NCI-H2107 (cell line): ENCODE measurements at regions not wholly inside any gene's neighbourhood (a gene's known extent, or its start where the extent isn't known, plus 50 kb on each side); places are given as distances from the start of the nearest gene placed in this dataset.

Source experiments
- DNase-seq: peaks from one replicate; lab custom pipeline; 2025; lab: John Stamatoyannopoulos, UW

DNA sequence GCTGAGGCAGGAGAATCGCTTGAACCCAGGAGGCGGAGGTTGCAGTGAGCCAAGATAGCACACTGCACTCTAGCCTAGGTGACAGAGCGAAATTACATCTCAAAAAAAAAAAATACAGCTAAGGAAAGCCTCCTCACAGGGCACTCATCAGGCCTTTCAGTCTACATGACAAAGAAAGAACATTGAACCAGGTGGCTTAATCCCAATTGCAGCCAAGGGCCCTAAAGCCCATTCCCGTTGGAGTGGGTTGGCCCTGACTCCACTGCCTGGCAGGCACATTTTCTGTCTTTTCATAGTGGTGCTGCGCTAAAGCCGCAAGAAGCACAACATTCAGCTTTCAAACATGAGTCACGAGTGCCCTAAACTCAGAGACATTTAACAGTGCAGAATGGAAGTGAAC, 372.5 kb downstream of the RNF144A start:
- DNase-seq = no peak

- DNase-seq = no peak
Observed at GRCh38 chr2:7292154-7292691, 375.0 kb downstream of the RNF144A start.

DNA sequence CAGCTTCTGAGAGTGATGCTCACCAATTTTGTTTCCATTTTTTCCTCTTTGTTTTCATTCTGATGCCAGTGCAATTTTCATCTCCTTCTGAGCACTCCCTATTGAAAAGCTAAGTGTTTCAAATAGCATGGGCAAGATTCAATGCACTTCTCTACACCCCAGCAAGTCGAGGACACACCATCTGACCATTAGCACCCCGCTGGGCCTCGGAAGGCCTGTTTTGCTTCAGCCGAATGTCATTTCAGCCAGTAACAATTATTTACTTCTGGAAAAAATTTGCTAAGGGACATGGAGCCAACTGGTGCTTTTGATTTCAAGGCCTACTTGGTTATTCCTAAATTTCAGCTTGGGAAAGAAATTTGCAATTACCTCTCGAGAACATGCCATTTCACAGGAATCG, 392.4 kb downstream of the RNF144A start:
- no peak for DNase-seq

GRCh38 chr2:7324706-7325105, 407.5 kb downstream of the RNF144A start:
- no peak for DNase-seq

DNA sequence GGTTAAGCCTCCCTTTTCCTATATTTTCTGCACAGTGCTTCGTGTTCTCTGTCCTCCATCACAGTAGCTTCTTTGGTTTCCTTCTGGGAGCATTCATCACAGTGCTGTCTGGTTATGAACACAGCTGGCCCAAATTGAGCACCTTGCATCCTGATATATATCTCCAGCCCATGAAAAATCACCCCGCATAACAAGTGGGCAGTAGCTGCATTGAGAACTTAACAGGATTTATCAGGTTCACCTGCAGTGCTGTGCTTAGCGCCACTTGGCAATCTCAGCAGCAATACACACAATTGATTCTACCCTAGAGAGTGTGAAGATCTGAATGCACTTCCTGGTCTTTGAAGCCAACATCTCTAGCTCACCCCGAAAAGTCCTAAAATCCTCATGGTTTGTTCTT, 408.0 kb downstream of the RNF144A start:
- no peak for DNase-seq

GRCh38 chr2:7329465-7329864, 412.3 kb downstream of the RNF144A start:
- no peak for DNase-seq

GRCh38 chr2:7333189-7333765, 416.1 kb downstream of the RNF144A start:
- DNase-seq = no peak

GRCh38 chr2:7333960-7334493, 416.8 kb downstream of the RNF144A start:
- DNase-seq = no peak

- no peak for DNase-seq
Observed at GRCh38 chr2:7338961-7339360, 421.7 kb downstream of the RNF144A start.

GRCh38 chr2:7346336-7346735, 429.1 kb downstream of the RNF144A start:
- no peak for DNase-seq

DNA sequence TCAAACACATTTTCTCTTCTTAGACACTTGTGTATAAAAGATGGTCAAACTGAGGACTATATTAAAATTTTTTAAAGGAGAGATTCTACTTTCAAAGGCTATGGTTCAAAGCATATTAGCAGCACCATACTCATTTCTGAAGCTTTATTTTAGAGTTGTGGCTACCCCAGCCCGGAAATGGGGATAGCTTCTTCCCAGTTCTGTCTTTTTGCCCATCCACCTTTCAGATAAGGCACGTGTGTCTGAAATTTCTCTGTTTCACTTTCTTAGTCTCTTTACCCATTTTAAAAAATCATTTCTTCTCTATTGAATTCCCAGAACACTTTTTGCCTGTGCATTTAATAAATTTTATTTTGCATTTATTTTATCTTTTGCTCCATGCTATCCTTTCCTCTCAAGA, 431.5 kb downstream of the RNF144A start:
- no peak for DNase-seq

GRCh38 chr2:7352191-7352590, 435.0 kb downstream of the RNF144A start:
- no peak for DNase-seq

DNA sequence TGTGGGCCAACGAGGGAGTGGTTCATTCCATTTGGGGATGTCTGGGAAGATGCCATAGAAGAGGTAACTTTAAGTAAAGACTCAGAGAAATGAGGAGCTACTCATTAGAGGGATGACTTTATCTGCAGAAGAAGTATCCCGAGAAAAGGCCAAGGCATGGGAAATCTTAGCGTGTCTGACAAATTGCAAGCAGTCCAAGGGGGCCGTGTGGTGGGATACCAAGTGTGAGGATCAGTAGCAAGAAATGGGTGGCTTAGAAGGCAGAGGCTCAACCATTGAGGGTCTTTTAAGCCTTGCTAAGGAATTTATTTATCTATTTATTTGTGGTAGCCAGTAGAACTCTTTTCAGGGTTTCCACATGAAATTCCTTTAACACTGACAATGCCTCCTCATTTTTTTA, 436.4 kb downstream of the RNF144A start:
- DNase-seq = no peak

DNA sequence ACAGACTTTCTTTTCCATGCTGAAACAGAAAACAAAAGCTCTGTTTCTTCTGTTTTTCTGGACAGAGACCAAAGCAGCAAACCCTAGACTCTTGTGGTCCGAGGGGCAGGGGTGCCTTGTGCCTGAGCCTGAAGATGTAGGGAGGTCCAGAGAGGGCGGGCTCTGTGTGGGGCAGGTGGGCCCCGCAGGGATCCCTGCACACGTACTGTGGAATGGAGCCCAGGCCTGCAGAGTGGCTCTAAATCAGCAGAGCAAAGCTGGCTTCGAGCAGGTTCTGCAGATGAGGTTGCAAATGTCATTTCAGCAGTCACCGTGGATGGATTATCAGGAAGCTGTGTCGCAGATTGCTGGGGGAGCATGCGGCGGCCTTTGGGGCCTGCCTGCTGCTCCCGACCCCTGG, 438.6 kb downstream of the RNF144A start:
- no peak for DNase-seq

DNA sequence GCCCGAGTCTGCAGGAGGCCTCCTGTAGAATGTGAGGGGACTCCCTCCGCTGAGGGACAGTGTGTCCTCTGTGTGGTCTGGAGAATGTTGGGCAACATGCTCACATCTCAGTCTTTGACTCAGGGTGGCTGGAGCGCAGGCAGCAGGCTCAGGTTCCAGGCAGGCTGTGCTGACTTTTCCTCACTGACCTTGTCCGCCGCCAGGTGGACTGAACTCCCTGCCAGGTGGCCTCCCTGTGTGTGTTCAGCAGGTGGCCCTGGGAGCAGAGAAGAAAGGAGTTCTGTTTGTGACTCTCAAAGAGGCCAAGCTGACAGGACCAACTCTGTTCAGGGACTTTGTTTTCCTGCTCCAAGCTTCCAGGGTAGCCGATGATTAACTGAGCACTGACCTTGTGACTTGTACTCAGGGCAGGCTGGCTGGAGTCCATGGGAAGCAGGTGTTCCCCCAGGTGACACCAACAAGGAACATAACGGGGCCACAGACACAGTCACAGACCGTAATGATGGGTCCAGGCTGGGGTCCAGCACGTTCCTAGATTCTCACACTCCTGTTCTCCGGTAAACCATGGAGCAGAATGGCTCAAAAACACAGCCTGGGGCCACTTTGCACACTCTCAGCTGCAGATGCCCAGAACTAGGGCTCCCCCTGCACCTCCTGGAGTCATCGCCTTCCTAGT, 439.8 kb downstream of the RNF144A start:
- no peak for DNase-seq

DNA sequence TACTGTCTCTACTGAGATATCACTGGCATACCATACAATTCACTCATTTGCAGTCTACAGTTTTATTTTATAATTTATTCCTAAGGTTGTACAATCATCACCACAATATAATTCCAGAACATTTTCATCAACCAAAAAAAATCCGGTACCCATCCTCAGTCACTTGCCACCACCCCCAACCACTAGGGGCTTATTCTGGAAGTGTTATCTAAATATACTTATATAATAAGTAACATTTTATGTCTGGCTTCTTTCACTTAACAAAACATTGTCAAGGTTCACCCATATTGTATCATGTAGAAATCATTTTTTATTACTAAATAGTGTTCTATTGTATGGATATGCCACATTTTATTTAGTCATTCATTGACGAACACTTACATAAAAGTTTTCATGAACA, 440.8 kb downstream of the RNF144A start:
- no peak for DNase-seq

DNA sequence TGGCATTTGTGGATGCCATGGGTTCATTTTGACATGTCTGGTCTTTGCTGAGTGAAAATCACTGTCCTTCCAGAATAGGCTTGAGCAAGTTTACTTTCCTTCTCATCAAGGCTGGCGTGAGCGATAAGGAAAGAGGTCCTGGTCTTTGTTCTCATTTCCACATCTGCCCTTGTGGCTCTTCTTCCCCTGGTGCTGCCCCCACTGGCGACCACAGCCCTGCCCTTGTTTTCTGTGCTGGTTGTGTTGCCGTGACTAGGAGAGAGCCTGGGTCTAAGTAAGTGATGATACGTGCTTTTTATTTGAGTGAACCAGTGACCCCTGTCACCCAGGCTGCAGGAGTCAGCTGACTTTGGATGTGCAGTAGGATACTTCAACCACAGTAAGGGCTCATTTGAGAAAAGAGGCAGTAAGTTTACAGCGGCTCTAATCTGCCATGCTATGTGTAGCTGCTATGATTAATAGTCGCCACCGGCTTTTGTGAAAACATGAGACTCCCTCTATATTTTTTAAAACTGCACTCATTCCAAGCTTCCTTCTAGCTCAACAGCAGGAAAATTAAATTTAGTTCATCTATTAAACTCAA, 441.7 kb downstream of the RNF144A start:
- no peak for DNase-seq

DNA sequence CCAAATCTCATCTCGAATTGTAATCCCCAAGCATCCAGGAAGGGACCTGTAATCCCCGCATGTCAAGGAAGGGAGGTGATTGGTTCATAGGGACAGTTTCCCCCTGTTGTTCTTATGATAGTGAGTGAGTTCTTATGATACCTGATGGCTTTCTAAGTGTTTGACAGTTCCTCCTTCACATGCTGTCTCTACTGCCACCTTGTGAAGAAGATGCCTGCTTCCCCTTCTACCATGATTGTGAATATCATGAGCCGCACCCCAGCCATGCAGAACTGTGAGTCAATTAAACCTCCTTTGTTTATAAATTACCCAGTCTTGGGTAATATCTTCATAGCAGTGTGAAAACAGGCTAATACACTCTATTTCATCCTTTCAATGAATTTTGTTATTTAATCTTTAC, 446.7 kb downstream of the RNF144A start:
- DNase-seq = no peak

- DNase-seq = no peak
Observed at GRCh38 chr2:7368211-7368610, 451.0 kb downstream of the RNF144A start.

DNA sequence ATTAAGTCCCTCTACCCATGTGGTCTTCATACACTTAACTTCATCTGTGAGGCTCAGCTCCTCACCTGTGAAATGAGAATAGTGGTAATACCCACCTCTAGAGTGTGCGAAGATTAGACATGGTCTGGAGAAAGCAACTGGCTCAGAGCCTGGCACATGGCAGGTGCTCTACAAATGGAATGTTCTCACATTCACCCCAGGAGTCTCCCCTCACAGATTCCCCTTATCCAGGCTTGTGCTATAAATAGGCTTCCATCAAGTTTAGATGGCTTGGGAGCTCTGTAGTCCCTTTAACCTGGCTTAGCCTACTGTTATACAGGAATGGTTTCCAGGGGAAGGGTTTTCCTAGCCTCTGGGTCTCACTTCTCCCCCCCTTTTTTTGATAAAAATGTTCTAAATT, 455.9 kb downstream of the RNF144A start:
- no peak for DNase-seq

DNA sequence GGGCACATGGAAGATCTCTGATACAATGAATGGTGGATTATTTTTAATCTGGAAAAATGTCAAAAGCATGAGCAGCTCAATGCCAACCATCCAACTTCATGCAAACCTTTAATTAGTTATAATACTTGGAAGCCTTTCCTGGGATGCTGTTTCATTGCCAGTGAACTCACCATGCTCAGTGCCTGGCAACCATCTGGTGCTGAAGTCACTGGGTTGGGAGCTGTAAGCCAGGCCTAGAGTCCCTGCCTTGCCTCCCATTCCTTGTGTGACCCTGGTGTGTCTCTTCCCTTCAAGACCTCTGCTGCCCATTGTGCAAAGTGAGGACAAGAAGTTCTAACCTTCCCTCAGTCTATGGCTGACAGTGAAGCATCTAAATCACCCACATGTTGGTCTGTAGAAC, 458.7 kb downstream of the RNF144A start:
- no peak for DNase-seq

DNA sequence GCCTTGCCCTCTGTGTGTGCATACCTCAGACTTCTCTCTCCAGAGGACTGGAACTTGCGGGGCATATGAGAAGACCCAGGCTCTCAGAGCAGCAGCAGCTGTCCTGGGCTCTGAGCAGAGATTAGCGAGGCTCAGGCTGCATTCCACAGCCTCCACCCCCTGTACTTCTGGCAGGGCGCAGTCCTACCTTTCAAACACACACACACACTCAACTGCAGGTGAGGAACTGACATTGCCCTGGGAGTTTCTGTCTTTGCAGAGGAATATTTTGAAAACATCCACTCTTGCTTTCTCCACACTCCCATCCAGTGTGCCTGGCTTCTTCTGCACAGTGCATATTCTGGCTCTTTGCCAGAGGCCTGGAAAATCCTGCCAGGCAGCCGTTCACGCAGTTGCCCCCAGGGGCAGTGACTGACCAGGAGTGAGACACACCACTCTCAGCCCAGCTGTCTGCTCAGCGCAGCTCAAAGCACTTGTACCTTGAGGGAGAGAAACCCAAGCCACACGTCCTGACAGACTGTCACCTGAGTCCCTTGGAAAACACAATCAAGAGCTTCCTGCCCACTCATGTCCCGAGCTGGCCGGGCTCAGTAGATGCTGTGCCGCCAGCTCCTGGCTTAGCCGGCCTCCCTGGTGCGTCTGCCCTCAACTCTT, 460.8 kb downstream of the RNF144A start:
- DNase-seq = peak; percentile 69

GRCh38 chr2:7378591-7378990, 461.4 kb downstream of the RNF144A start:
- no peak for DNase-seq
